GM18858 (cell line): ENCODE measurements at regions not wholly inside any gene's neighbourhood (a gene's known extent, or its start where the extent isn't known, plus 50 kb on each side); places are given as distances from the start of the nearest gene placed in this dataset.
"Not testable (repeated sequence)": the region's sequence is repeated elsewhere in the genome, so short reads cannot be mapped to it uniquely, and the experiment has no call there.

Source experiments
- ATAC-seq: cut with Tn5 transposase; IDR thresholded peaks from one replicate; pipeline ENCODE4 v1.9.1; 2021; ENCODE audit not compliant: unreplicated experiment

- ATAC-seq: not testable (repeated sequence)
These were observed 534.7 kb downstream of the FLRT2 start for GRCh38 chr14:86064595-86064994.

DNA sequence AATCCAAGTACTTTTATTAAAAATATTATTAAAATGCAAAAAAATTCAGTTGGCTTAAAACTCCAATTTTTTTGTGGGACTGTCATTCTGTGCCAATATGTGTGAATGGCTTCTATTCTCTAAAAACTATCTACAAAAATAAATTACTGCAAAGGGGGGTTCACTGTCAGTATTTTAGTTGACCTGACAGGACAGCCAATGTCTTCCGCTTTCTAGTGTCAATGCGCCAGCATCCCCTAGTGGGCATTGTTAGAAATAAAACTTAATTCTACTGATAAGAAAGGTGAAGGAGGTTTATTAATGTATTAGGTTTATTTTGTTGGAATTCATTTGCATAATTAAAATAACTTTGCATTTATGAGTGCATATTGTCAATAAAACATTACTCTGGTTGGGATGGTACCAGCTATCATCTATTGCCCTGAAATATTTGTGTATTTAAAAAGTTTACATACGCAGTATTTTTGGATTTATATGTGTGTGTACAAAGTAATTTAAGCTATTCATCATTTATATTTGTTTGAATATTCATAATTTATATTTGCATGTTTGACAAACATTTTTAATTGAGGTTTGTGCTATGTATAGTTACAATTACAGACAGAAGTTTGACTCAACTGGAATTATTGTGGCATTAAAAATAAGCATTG, 527.2 kb downstream of the FLRT2 start:
- no peak for ATAC-seq

- ATAC-seq: no peak
These were observed 525.6 kb downstream of the FLRT2 start for GRCh38 chr14:86055512-86056075.

DNA sequence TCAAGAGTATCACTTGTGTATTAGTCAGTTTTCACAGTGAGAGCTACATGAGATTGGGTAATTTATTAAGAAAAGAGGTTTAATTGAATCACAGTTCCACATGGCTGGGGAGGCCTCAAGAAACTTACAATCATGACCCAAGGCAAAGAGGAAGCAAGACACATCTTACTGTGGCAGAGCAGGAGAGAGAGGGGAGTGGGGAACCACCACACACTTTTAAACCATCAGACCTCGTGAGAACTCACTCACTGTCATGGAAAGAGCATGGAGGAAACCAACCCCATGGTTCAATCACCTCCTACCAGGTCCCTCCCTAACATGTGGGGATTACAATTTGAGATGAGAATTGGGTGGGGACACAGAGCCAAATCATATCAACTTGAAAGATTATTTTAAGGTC, 522.9 kb downstream of the FLRT2 start:
- no peak for ATAC-seq

DNA sequence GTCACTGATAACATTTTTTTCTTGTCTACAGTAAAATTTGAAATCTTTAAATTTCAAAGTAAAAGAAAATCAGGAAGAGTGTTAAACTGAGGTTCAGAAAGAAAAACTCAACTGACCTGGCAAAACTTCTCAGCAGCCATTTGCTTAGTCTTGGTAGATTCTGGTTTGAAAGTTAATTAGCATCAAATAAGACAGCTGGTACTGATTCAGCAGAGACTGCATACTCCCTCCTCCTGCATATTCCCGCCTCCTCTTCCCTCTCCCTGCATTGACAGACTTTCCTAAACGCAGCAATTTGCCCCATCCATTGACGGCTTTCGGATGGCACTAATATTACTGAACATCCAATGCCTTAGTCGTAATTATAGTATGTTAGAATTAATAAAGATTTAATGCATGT, 520.8 kb downstream of the FLRT2 start:
- ATAC-seq: no peak

GRCh38 chr14:86050072-86050683, 520.2 kb downstream of the FLRT2 start:
- ATAC-seq: no peak

GRCh38 chr14:86039176-86039575, 509.2 kb downstream of the FLRT2 start:
- ATAC-seq: no peak

DNA sequence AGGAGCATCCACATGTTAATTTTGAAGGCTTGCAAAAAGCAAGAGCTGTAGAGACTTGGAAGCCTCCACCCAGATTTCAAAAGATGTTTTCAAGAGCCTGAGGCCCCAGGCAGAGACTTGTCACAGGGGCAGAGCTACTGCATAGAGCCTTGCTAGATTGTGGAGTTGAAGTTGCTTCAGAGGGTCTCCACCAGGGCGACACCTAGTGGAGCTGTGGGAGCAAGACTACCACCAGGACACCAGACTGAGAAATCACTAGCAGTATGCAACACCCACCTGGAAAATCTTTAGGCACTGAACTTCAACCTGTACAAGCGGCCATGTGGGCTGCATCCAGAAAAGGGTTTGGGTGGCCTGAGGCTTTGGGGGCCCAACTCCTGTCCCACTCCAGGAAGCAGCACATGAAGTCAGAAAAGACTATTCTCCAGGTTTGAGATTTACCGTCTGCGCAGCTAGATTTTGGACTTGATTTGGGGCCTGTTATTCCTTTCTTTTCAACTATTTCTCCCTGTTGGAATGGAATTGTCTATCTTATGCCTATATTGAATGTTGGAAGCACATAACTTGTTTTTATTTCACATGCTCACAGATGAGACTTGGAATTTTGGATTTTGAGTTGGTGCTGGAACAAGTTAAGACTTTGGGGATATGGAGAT, 508.6 kb downstream of the FLRT2 start:
- ATAC-seq: peak; percentile 88

- peak; percentile 71 for ATAC-seq
These were observed 505.9 kb downstream of the FLRT2 start for GRCh38 chr14:86035882-86036281.

- no peak for ATAC-seq
These were observed 498.0 kb downstream of the FLRT2 start for GRCh38 chr14:86027990-86028389.

- ATAC-seq: no peak
These were observed 497.2 kb downstream of the FLRT2 start for GRCh38 chr14:86027144-86027543.

DNA sequence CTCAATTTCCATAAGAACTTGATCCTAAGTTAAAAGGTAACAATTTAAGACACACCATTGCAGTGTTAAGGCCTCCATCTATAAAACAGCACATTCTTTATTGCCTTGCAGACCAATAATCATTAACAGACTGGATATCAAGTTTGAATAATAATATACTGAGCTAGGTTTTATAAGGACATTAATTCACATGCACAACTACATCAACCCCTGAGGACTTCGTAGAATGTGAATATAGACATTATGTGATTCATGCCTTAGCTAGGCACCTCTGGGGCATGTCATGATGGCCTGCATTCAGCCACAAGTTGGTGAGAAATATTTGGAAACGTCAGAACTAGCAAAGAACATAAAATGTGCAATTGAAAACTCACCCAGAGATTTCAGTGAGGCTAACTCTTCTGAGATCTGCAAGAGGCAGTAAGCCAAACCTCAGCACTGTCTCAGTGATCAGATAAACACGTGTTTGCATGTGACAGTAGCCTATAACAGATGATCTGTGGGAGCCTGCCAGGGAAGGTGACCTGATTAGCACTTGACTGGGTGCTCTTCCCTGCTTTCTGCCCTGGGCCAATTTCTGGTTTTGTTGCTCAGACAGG, 492.2 kb downstream of the FLRT2 start:
- ATAC-seq: no peak

- ATAC-seq: no peak
These were observed 490.9 kb downstream of the FLRT2 start for GRCh38 chr14:86020841-86021240.

DNA sequence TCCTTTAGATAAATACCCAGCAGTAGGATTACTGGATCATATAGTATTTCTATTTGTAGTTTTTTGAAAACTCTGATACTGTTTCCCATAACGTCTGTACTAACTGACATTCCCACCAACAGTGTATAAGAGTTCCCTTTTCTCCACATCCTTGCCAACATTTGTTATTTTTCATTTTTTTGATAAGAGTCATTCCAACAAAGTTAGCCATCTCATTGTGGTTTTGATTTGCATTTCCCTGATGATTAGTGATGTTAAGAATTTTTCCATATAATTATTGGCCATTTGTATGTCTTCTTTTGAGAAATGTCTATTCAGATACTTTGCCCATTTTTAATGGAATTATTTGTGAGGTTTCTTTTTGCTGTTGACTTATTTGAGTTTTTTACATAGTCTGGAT, 486.0 kb downstream of the FLRT2 start:
- ATAC-seq: no peak

DNA sequence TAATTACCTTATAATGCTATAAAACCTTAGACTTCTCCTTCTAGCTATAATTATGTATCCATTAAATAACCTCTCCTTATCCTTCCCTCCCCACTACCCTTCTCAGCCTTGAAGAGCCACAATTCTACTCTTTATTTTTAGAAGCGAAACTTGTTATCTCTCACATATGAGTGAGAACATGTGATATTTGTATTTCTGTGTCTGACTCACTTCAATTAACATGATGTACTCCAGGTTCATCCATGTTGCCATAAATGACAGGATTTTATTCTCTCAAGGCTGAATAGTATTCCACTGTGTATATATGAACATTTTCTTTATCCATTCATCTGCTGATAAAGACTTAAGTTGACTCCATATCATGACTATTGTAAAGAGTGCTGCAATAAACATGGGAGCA, 485.6 kb downstream of the FLRT2 start:
- ATAC-seq: no peak

- no peak for ATAC-seq
These were observed 483.7 kb downstream of the FLRT2 start for GRCh38 chr14:86013641-86014040.

GRCh38 chr14:86012461-86012860, 482.5 kb downstream of the FLRT2 start:
- no peak for ATAC-seq

- ATAC-seq: no peak
These were observed 474.1 kb downstream of the FLRT2 start for GRCh38 chr14:86003998-86004397.

DNA sequence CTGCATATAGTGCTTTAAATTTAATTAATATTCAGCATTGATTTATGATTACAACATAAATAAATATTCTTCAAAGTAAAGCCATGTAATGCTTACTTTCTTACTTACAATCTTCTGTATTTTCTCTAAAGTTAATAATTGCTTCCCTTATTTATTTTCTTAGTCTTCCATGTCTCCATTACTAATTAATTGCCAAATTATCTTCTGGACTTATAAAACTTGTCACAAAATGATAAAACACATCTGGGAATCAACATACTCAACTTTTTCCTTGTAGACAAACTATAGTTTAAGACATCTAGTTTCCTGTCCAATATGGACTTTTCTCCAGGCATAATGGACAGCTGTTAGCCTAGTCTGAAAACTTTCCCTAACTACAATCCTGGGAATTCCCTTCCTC, 466.6 kb downstream of the FLRT2 start:
- ATAC-seq: no peak

DNA sequence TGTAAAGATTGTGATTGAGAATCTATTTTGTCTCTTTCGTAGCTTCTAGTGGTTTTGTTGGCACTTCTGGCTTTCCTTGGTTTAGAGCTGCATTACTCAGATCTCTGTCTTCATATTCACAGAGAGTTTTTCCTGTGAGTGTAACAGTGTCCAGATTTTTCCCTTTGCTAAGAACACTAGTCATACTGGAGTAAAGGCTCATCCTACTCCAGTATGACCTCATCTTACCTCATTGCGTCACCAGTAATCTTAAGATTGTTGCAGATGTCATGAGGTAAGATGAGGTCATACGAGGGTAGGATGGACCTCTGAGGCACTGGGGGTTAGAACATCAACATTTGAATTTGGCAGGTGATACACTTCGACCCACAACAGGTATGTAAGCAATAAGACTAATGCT, 461.2 kb downstream of the FLRT2 start:
- ATAC-seq: no peak

DNA sequence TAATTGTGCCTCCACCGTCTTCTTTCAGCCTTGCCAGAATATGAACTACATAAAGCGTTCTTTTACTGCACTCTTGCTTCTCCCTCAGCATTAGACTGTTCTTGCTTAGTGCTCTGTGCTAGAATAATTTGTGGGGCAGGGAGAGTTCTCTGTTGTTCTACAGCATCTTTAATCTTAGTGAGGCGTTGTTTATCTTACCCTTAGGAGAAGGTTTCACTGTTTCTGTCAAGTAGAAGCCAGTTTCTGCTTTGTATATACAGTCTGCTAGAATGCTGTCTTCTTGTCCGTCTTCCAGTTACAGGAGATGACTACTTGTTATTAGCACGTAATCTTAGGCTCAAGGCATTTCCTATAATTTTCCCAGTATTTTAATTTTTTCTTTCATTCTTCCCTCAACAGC, 458.0 kb downstream of the FLRT2 start:
- ATAC-seq: no peak

GRCh38 chr14:85987292-85987691, 457.3 kb downstream of the FLRT2 start:
- no peak for ATAC-seq
